GM21381 (cell line): ENCODE measurements at regions not wholly inside any gene's neighbourhood (a gene's known extent, or its start where the extent isn't known, plus 50 kb on each side); places are given as distances from the start of the nearest gene placed in this dataset.
A peak's percentile ranks its signal among the peaks of the same experiment; 100 is the strongest.

Source experiments
- ATAC-seq: cut with Tn5 transposase; IDR thresholded peaks from one replicate; pipeline ENCODE4 v1.9.1; 2021; ENCODE audit warnings: mild to moderate bottlenecking, moderate library complexity; ENCODE audit not compliant: unreplicated experiment

- ATAC-seq = no peak
These were observed 61.0 kb downstream of the GTPBP8 start for GRCh38 chr3:113051787-113052186.

GRCh38 chr3:113053169-113053568, 62.4 kb downstream of the GTPBP8 start:
- no peak for ATAC-seq

GRCh38 chr3:113054552-113054951, 63.8 kb downstream of the GTPBP8 start:
- ATAC-seq = no peak

GRCh38 chr3:113055201-113055600, 64.4 kb downstream of the GTPBP8 start:
- no peak for ATAC-seq

GRCh38 chr3:113055961-113056360, 65.2 kb downstream of the GTPBP8 start:
- ATAC-seq = no peak

- peak; percentile 69 for ATAC-seq
These were observed 66.3 kb downstream of the GTPBP8 start for GRCh38 chr3:113057117-113057516.

- no peak for ATAC-seq
These were observed 67.4 kb downstream of the GTPBP8 start for GRCh38 chr3:113058188-113058587.

GRCh38 chr3:113062705-113063104, 71.9 kb downstream of the GTPBP8 start:
- ATAC-seq = no peak

- no peak for ATAC-seq
These were observed 72.5 kb downstream of the GTPBP8 start for GRCh38 chr3:113063126-113063894.

GRCh38 chr3:113064183-113064582, 73.4 kb downstream of the GTPBP8 start:
- ATAC-seq = no peak

GRCh38 chr3:113065336-113065735, 74.6 kb downstream of the GTPBP8 start:
- no peak for ATAC-seq

- no peak for ATAC-seq
These were observed 79.4 kb downstream of the GTPBP8 start for GRCh38 chr3:113070072-113070640.

GRCh38 chr3:113070681-113071113, 79.9 kb downstream of the GTPBP8 start:
- ATAC-seq = peak; percentile 92

- no peak for ATAC-seq
These were observed 84.8 kb downstream of the GTPBP8 start for GRCh38 chr3:113075588-113075987.

GRCh38 chr3:113079218-113079961, 88.6 kb downstream of the GTPBP8 start:
- ATAC-seq = peak; percentile 79

GRCh38 chr3:113084777-113085176, 94.0 kb downstream of the GTPBP8 start:
- ATAC-seq = no peak

- ATAC-seq = no peak
These were observed 96.0 kb downstream of the GTPBP8 start for GRCh38 chr3:113086560-113087461.

- no peak for ATAC-seq
These were observed 97.8 kb downstream of the GTPBP8 start for GRCh38 chr3:113088616-113089015.

- no peak for ATAC-seq
These were observed 100.6 kb downstream of the GTPBP8 start for GRCh38 chr3:113091417-113091816.

- ATAC-seq = no peak
These were observed 102.0 kb downstream of the GTPBP8 start for GRCh38 chr3:113092746-113093145.
